GM06990 (cell line): ENCODE measurements at regions not wholly inside any gene's neighbourhood (a gene's known extent, or its start where the extent isn't known, plus 50 kb on each side); places are given as distances from the start of the nearest gene placed in this dataset.

Source experiments
- DNase-seq: peaks from one replicate; pipeline ENCODE4 v3.0.0-alpha.2; 2011; ENCODE audit not compliant: insufficient read length; ENCODE audit errors: extremely low read depth
- H3K27me3 ChIP-seq: replicated peaks from 2 replicates; pipeline ENCODE4 v1.6.0; 2011; ENCODE audit warnings: low read length; ENCODE audit not compliant: control insufficient read depth, insufficient read depth
- H3K36me3 ChIP-seq: 2 replicates; pipeline ENCODE4 v1.5.1; 2011; ENCODE audit warnings: low read length; ENCODE audit not compliant: control insufficient read depth, insufficient read depth
- H3K4me3 ChIP-seq: replicated peaks from 2 replicates; pipeline ENCODE4 v1.5.1; 2011; ENCODE audit warnings: low read depth, mild to moderate bottlenecking, control low read depth, low read length
- TF ChIP-seq, protein P1 (sequence below): IDR thresholded peaks from 2 replicates; pipeline ENCODE4 v1.5.1; 2011; ENCODE audit warnings: low read length, control low read depth, mild to moderate bottlenecking, inconsistent platforms; ENCODE audit not compliant: insufficient read depth, poor library complexity, severe bottlenecking

DNA sequence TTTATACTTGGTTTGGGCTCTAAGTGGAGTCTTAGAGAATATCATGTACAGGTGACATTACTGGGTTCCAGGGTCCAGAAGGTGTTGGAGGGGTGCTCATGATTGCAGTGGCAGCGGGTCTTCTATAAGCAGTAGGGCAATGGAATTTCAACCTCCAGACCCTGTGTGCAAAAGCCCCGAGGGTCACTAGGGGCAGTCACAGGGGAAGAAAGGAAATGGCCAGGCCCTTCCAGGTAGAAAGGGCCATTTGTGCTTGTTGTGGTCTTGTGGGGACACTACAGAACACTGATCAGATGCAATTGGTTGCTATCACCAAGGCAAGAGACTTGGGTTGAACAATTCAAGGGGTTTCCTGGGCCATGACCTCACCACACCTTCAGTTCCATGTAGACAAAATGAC is 283.4 kb downstream of the GADD45G start:
- TF ChIP-seq, protein P1, sequence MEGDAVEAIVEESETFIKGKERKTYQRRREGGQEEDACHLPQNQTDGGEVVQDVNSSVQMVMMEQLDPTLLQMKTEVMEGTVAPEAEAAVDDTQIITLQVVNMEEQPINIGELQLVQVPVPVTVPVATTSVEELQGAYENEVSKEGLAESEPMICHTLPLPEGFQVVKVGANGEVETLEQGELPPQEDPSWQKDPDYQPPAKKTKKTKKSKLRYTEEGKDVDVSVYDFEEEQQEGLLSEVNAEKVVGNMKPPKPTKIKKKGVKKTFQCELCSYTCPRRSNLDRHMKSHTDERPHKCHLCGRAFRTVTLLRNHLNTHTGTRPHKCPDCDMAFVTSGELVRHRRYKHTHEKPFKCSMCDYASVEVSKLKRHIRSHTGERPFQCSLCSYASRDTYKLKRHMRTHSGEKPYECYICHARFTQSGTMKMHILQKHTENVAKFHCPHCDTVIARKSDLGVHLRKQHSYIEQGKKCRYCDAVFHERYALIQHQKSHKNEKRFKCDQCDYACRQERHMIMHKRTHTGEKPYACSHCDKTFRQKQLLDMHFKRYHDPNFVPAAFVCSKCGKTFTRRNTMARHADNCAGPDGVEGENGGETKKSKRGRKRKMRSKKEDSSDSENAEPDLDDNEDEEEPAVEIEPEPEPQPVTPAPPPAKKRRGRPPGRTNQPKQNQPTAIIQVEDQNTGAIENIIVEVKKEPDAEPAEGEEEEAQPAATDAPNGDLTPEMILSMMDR, result no peak
- no peaks in the 10 kb centered on the region; the same call in none of the 2 replicates for H3K27me3 ChIP-seq
- no peaks in the 10 kb centered on the region for H3K36me3 ChIP-seq
- H3K4me3 ChIP-seq, result no peak overlapping the region
- no peak for DNase-seq

- no peaks in the 10 kb centered on the region for H3K36me3 ChIP-seq
- no peak for DNase-seq
- TF ChIP-seq, protein P1, result no peak
These were observed 283.9 kb downstream of the GADD45G start for GRCh38 chr9:89888677-89889076.

GRCh38 chr9:89889865-89890264 is 285.1 kb downstream of the GADD45G start:
- TF ChIP-seq, protein P1, result no peak
- H3K4me3 ChIP-seq, result no peak overlapping the region
- H3K36me3 ChIP-seq, result no peaks in the 10 kb centered on the region
- DNase-seq, result no peak
- H3K27me3 ChIP-seq, result no peaks in the 10 kb centered on the region; the same call in none of the 2 replicates

More at GRCh38 chr9:89888677-89889076, 283.9 kb downstream of the GADD45G start:
- Histone ChIP-seq H3K27me3 (no peaks in the 10 kb centered on the region; the same call in none of the 2 replicates), H3K4me3 (no peak overlapping the region)

DNA sequence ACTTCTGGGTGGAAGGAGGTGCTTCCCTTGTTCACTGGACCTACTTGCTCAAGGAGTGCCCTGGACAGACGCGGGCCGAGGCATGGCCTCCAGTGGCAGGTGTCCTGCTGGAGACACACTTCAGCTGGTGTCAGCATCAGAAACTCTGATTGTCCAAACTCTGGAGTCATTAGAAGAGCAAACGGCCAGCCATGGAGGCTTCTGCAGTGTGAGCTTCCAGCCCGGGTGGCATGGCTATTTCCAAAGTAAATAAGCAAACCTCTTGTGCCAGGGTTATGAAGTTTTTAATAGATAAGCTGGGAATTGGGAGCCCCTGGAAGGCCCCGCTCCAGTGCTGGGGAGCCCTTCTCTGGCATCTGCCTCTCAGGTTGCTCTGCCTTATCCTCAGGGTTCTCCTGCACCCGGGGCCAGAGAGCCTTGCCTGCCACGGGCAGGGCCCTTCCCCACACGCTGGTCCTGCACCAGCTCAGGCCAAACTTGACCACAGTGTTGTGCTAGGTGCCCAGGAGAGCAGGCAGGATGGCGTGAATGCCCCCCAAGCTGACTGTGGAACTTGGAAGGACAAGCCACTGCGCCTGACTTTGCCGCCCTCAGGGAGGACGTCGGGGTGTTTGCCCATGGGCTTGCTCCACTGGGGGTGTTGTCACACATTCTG is 285.6 kb downstream of the GADD45G start:
- Histone ChIP-seq H3K4me3 (no peak overlapping the region), H3K36me3 (no peaks in the 10 kb centered on the region), H3K27me3 (no peaks in the 10 kb centered on the region; the same call in none of the 2 replicates)
- TF ChIP-seq, protein P1, result no peak
- DNase-seq, result no peak

- TF ChIP-seq, protein P1, result no peak
- Histone ChIP-seq H3K27me3 (no peaks in the 10 kb centered on the region; the same call in none of the 2 replicates), H3K4me3 (no peak overlapping the region), H3K36me3 (no peaks in the 10 kb centered on the region)
- no peak for DNase-seq
These were observed 286.4 kb downstream of the GADD45G start for GRCh38 chr9:89891221-89891590.
